B cell (primary cell): ENCODE measurements at regions not wholly inside any gene's neighbourhood (a gene's known extent, or its start where the extent isn't known, plus 50 kb on each side); places are given as distances from the start of the nearest gene placed in this dataset.

Experiments used
- CTCF ChIP-seq: fragments of 200-600 bp; IDR thresholded peaks from one replicate; pipeline ENCODE4 v1.8.0; 2022; ENCODE audit warnings: antibody characterized with exemption, mild to moderate bottlenecking
- EZH2 ChIP-seq: IDR thresholded peaks from 2 replicates; pipeline ENCODE4 v1.6.1; 2012; ENCODE audit warnings: borderline replicate concordance, low read depth, mild to moderate bottlenecking, moderate library complexity, low read length; ENCODE audit not compliant: insufficient read depth, poor library complexity, severe bottlenecking

GRCh38 chr16:26382586-26382985 lies 684.1 kb upstream of the C16orf82 start:
- TF ChIP-seq CTCF (no peak), EZH2 (no peak)
